Ishikawa (cell line): ENCODE measurements at regions not wholly inside any gene's neighbourhood (a gene's known extent, or its start where the extent isn't known, plus 50 kb on each side); places are given as distances from the start of the nearest gene placed in this dataset.

Experiments used
- CEBPB ChIP-seq: IDR thresholded peaks from 2 replicates; pipeline ENCODE4 v1.6.1; 2012
- CREB1 ChIP-seq: IDR thresholded peaks from 2 replicates; pipeline ENCODE4 v1.6.1; 2012; ENCODE audit warnings: low read depth
- EGR1 ChIP-seq: IDR thresholded peaks from 2 replicates; pipeline ENCODE4 v1.6.1; 2012
- EP300 ChIP-seq: IDR thresholded peaks from 2 replicates; pipeline ENCODE4 v1.6.1; 2012; ENCODE audit warnings: borderline replicate concordance
- FOXM1 ChIP-seq: IDR thresholded peaks from 2 replicates; pipeline ENCODE4 v1.6.1; 2012; ENCODE audit warnings: low read depth, borderline replicate concordance
- NFIC ChIP-seq: IDR thresholded peaks from 2 replicates; pipeline ENCODE4 v1.6.1; 2012
- RAD21 ChIP-seq: IDR thresholded peaks from 2 replicates; pipeline ENCODE4 v1.6.1; 2012; ENCODE audit warnings: low read depth
- TAF1 ChIP-seq: IDR thresholded peaks from 2 replicates; pipeline ENCODE4 v1.6.1; 2012; ENCODE audit warnings: low read depth, mild to moderate bottlenecking
- TCF12 ChIP-seq: IDR thresholded peaks from 2 replicates; pipeline ENCODE4 v1.6.1; 2012; ENCODE audit warnings: low read depth
- TEAD4 ChIP-seq: IDR thresholded peaks from 2 replicates; pipeline ENCODE4 v1.6.1; 2012
- YY1 ChIP-seq: IDR thresholded peaks from 2 replicates; pipeline ENCODE4 v1.6.1; 2012; ENCODE audit warnings: low read depth
- ZBTB7A ChIP-seq: IDR thresholded peaks from 2 replicates; pipeline ENCODE4 v1.6.1; 2012; ENCODE audit warnings: low read depth
- TF ChIP-seq, protein P1 (sequence below): IDR thresholded peaks from 2 replicates; pipeline ENCODE4 v1.6.1; 2012
- TF ChIP-seq, protein P2 (sequence below): IDR thresholded peaks from 2 replicates; pipeline ENCODE4 v1.6.1; 2012
- TF ChIP-seq, protein P3 (sequence below): IDR thresholded peaks from 2 replicates; pipeline ENCODE4 v1.6.1; 2012; ENCODE audit warnings: low read depth, mild to moderate bottlenecking

DNA sequence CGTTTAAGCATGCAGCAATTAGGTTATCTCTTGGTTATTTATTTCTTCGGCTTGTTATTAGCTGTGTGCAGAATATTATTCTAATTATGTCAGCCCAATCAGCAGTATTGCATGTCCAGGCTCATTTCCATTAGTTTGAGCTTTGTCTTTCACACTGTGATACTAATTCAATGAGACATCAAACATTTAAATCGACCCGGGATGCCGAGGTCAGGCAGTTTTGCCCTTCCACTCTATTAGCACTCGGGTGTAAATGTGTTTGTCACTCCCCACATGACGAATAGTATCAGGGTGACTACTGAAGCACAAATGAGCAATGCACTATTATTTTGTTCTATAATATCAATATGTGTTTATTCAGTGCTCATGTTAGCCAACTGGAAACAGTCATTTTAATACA lies 170.9 kb downstream of the ANXA2 start:
- TF ChIP-seq CEBPB, result no peak
- TF ChIP-seq TCF12, result no peak

DNA sequence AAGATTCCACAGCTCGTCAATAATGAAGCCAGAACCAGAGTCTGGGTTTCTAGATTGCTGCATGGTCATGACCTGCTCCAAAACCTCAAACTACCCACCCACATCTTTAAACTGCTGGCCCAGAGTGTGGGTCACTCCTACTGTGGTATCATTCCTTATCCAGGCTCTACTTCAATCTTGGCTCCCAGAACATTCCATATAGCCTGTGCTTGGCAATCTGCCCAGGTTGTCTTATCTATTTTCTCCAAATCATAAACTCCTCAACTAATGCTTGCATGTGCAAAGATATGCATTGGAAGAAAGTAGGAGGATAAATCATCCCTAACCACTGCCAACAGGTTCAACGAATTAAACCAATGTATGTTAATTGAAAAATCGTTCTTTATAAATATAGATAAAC lies 169.7 kb downstream of the ANXA2 start:
- TF ChIP-seq RAD21 (no peak), EP300 (no peak)

DNA sequence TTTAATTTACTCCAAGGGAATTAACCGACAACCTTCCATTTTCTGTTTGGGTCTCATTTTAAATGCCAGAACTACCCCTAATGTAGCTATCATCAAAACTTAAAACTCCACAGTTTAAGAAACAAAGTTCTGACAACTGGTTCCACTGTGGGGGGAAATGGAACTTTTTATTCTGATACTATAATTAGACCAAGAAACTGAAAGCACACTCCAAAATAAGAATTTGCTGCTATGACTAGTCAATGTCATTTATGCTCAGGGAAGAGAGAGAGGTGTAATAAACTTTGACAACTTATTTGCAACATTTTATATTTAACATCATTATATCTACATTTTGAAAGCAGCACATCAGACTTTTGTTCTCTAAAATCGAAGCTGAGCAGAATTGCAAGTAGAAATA lies 169.2 kb downstream of the ANXA2 start:
- TF ChIP-seq YY1, result no peak
- TF ChIP-seq TEAD4, result no peak
- TF ChIP-seq, protein P1, sequence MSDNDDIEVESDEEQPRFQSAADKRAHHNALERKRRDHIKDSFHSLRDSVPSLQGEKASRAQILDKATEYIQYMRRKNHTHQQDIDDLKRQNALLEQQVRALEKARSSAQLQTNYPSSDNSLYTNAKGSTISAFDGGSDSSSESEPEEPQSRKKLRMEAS, result no peak
- TF ChIP-seq NFIC, result no peak
- no peak for TF ChIP-seq EP300
- no peak for TF ChIP-seq ZBTB7A
- TF ChIP-seq CEBPB, result no peak
- no peak for TF ChIP-seq FOXM1
- no peak for TF ChIP-seq CREB1
- no peak for TF ChIP-seq EGR1
- TF ChIP-seq, protein P2, sequence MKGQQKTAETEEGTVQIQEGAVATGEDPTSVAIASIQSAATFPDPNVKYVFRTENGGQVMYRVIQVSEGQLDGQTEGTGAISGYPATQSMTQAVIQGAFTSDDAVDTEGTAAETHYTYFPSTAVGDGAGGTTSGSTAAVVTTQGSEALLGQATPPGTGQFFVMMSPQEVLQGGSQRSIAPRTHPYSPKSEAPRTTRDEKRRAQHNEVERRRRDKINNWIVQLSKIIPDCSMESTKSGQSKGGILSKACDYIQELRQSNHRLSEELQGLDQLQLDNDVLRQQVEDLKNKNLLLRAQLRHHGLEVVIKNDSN, result no peak
- no peak for TF ChIP-seq RAD21
- TF ChIP-seq TCF12, result no peak
- no peak for TF ChIP-seq TAF1
- TF ChIP-seq, protein P3, sequence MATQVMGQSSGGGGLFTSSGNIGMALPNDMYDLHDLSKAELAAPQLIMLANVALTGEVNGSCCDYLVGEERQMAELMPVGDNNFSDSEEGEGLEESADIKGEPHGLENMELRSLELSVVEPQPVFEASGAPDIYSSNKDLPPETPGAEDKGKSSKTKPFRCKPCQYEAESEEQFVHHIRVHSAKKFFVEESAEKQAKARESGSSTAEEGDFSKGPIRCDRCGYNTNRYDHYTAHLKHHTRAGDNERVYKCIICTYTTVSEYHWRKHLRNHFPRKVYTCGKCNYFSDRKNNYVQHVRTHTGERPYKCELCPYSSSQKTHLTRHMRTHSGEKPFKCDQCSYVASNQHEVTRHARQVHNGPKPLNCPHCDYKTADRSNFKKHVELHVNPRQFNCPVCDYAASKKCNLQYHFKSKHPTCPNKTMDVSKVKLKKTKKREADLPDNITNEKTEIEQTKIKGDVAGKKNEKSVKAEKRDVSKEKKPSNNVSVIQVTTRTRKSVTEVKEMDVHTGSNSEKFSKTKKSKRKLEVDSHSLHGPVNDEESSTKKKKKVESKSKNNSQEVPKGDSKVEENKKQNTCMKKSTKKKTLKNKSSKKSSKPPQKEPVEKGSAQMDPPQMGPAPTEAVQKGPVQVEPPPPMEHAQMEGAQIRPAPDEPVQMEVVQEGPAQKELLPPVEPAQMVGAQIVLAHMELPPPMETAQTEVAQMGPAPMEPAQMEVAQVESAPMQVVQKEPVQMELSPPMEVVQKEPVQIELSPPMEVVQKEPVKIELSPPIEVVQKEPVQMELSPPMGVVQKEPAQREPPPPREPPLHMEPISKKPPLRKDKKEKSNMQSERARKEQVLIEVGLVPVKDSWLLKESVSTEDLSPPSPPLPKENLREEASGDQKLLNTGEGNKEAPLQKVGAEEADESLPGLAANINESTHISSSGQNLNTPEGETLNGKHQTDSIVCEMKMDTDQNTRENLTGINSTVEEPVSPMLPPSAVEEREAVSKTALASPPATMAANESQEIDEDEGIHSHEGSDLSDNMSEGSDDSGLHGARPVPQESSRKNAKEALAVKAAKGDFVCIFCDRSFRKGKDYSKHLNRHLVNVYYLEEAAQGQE, result no peak

DNA sequence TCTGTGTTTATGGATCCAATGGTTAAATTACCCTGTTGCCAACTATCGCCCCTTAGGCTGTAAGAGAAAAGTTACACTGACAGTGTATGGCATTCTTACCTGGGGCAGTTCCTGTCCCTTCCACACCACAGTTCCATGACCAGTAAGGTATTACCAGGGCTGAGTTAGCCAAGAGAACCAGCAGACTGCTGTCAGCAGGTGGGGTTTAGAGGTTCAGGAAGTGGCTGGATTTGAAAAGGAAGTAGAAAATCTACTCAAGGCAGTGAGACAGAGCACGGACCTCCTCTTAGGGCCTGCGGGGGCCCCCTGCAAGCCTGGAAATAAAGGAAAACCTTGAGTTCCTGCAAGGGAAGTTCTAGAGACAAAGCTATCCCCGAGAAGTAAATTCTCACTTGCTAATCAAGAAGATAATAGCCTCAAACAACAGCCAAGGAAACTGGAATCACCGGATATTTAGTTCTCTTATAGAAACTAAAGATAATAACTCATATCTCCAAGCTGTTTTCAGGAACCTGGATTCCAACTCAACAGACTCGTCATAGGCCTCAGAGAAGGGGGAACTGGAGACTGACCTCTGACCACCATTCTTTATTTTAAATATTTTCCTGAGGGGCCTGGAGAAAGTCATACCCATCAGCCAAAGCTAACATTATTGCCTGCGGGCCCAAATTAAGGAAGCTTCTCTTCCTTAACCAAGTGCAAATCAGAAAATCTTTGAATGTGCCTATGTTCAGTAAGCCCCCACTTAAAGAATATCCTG lies 161.7 kb downstream of the ANXA2 start:
- TF ChIP-seq EGR1, result no peak
- TF ChIP-seq TAF1, result no peak
- TF ChIP-seq TCF12, result no peak
- TF ChIP-seq, protein P3, result no peak
- TF ChIP-seq ZBTB7A, result no peak
- TF ChIP-seq NFIC, result no peak
- no peak for TF ChIP-seq EP300
- no peak for TF ChIP-seq CREB1
- no peak for TF ChIP-seq YY1
- TF ChIP-seq, protein P2, result no peak
- TF ChIP-seq CEBPB, result no peak
- TF ChIP-seq RAD21, result no peak
- TF ChIP-seq, protein P1, result no peak
- no peak for TF ChIP-seq FOXM1
- TF ChIP-seq TEAD4, result no peak

DNA sequence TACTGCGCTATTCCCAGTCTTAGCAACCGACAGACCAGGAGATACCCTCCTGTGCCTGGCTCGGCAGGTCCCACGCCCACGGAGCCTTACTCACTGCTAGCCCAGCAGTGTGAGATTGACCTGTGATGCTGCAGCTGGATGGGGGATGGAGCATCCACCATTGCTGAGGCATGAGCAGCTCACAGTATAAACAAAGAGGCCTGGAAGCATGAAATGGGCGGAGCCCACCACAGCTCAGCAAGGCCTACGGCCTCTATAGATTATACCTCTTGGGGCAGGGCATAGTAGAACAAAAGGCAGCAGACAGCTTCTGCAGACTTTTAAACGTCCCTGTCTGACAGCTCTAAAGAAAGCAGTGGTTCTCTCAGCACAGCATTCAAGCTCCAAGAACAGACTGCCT lies 160.3 kb downstream of the ANXA2 start:
- TF ChIP-seq TAF1 (no peak), TCF12 (no peak), YY1 (no peak), EGR1 (no peak), CREB1 (no peak), RAD21 (no peak), CEBPB (no peak), EP300 (no peak)
- TF ChIP-seq, protein P3, result no peak
- TF ChIP-seq, protein P1, result no peak
- TF ChIP-seq, protein P2, result no peak
